OCI-LY7 (cell line): ENCODE measurements at regions not wholly inside any gene's neighbourhood (a gene's known extent, or its start where the extent isn't known, plus 50 kb on each side); places are given as distances from the start of the nearest gene placed in this dataset.

ENCODE experiments used
- CTCF ChIP-seq: fragments of 200-600 bp; sonication (generic); conservative IDR thresholded peaks from 2 replicates; pipeline ENCODE4 v1.5.1; 2014; ENCODE audit warnings: mild to moderate bottlenecking, antibody characterized with exemption, low read length, moderate library complexity, mixed read lengths
- EZH2phosphoT487 ChIP-seq: fragments of 200-600 bp; sonication (generic); IDR thresholded peaks from 2 replicates; pipeline ENCODE4 v1.6.1; 2018; ENCODE audit warnings: low read depth, borderline replicate concordance, mild to moderate bottlenecking, mixed run types, antibody characterized with exemption, low read length, moderate library complexity, mixed read lengths

DNA sequence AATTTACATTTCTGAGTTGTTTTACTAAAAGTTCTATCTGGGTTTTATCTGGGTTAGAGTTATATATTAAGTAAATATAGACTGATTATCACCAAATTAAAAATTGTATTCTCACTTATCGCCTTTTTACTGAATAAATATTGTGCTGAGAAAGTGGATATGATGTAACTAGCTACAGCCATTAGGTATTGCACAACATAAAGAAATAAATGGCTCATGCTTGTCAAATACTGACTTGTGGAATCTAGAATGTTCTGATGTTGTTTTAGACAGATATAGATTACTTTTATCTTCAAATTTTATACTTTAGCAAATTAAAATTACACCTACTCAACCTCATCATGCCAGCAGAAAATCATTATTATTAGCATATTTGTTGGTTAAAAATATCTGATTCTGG lies 1277.1 kb upstream of the MIR17HG start:
- TF ChIP-seq CTCF (no peak), EZH2phosphoT487 (no peak)
